VCaP (cell line): ENCODE measurements at regions not wholly inside any gene's neighbourhood (a gene's known extent, or its start where the extent isn't known, plus 50 kb on each side); places are given as distances from the start of the nearest gene placed in this dataset.

Experiments
- H3K27ac ChIP-seq: fragments of 450-650 bp; 2 replicates; pipeline ENCODE4 v1.5.1; 2017
- CTCF ChIP-seq: fragments of 450-650 bp; conservative IDR thresholded peaks from 2 replicates; pipeline ENCODE4 v1.5.1; 2017; ENCODE audit warnings: mild to moderate bottlenecking, moderate library complexity

- no peak overlapping the region for H3K27ac ChIP-seq
- no peak for TF ChIP-seq CTCF
Observed at GRCh38 chr10:28965937-28966336, 288.6 kb downstream of the BAMBI start.

- no peak for TF ChIP-seq CTCF
- H3K27ac ChIP-seq, result no peak overlapping the region
Observed at GRCh38 chr10:28967031-28967430, 289.7 kb downstream of the BAMBI start.

DNA sequence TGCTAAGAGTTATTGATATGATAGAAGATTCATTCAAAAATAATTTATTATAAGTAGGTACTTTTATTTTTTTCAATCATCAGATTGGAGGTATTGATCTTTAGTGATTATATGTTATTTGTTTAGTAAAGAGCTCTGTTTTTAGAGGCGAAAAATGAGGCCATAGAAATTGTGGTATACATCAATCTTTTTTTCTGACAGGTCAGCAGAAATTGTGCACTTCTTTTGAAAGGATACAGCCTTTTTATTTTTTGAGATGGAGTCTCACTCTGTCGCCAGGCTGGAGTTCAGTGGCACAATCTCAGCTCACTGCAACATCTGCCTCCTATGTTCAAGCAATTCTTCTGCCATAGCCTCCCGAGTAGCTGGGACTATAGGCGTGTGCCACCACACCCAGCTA lies 292.1 kb downstream of the BAMBI start:
- no peak for TF ChIP-seq CTCF
- no peak overlapping the region for H3K27ac ChIP-seq

GRCh38 chr10:28970231-28970630 lies 292.9 kb downstream of the BAMBI start:
- no peak for TF ChIP-seq CTCF
- no peak overlapping the region for H3K27ac ChIP-seq

DNA sequence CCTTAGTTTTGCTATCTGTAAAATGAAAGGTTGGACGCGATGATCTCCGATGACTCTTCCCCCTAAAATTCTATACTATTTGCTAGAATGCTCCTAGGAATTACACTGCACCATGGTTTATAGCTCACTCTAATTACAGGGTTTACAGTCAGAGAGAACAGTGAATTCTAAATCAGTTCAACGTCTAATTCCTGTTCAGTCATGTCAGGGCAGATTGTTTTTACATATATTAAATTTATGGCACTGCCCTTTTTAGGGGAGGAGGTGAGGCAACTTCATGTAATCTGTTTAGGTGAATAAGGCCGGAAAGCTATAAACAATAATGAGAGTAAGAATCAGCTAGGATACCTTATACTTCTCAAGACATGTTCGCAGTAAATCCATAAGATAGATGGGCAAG lies 293.9 kb downstream of the BAMBI start:
- TF ChIP-seq CTCF, result no peak
- no peak overlapping the region for H3K27ac ChIP-seq

GRCh38 chr10:28971764-28972163 lies 294.4 kb downstream of the BAMBI start:
- no peak overlapping the region for H3K27ac ChIP-seq
- no peak for TF ChIP-seq CTCF

- no peak for TF ChIP-seq CTCF
- no peak overlapping the region for H3K27ac ChIP-seq
Observed at GRCh38 chr10:28973309-28973972, 296.1 kb downstream of the BAMBI start.
